ENCODE measurements at regions not wholly inside any gene's neighbourhood (a gene's known extent, or its start where the extent isn't known, plus 50 kb on each side); places are given as distances from the start of the nearest gene placed in this dataset.

DNA sequence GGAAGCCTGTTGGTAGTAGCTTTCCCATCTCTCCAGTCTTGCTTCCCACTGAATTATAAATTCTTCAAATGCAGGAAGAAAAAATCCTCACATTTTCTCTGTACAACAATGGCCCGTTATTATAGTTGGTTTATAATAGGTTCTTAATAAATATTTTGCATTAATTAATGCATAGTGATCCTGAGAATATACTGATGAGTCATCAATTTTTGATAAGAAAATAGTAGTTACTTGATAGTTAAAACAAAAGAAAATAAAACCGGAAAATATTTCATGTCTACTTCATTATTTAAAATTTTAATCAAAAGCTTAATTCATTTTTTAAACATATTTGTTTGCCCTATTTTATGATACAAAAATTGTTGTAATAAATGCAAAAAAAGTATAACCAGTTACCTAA is 762.6 kb downstream of the BRINP1 start:
- DNase-seq = no peak

GRCh38 chr9:118609355-118610044 is 759.7 kb downstream of the BRINP1 start:
- no peak for DNase-seq

DNA sequence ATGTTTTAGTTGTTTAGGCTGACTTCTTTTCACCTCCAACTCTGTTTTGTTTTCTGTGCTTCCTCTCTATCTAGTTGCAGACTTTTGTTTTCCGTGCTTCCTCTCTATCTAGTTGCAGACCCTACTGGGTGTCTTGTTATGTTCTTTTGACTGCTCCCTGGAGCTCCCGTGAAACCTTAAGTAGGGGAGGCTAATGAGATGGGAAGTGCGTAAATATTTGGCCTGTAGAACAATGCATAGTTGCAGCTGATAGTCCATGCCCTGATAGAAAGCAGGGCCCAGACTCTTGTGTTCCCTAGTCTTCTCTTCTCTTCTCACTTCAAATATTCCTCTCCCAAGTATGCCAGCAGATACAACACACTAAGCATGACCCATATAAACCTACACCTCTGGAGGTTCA is 757.0 kb downstream of the BRINP1 start:
- no peak for DNase-seq

- DNase-seq = no peak
Observed at GRCh38 chr9:118613996-118614395, 755.2 kb downstream of the BRINP1 start.

- no peak for DNase-seq
Observed at GRCh38 chr9:118618084-118618483, 751.2 kb downstream of the BRINP1 start.

GRCh38 chr9:118618849-118619248 is 750.4 kb downstream of the BRINP1 start:
- no peak for DNase-seq

GRCh38 chr9:118624608-118625007 is 744.6 kb downstream of the BRINP1 start:
- DNase-seq = no peak

DNA sequence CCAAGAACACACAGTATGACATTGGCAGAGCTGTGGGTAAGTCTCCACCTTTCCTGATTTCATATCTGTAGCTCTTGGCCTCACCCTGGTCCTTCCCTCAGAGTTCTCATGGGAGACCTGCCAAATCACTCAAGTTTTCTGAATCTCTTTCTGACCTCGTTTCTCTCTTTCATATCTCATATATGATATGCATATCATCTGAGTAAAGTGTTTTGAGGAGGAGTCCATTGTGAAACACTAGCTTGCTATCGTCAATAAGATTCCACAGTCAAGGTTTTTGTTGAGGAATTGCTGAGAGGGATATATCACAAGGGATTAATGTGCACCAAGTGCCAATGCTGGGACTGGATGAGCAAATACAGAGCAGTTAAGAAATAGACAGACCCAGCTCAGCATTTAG is 739.2 kb downstream of the BRINP1 start:
- DNase-seq = no peak

DNA sequence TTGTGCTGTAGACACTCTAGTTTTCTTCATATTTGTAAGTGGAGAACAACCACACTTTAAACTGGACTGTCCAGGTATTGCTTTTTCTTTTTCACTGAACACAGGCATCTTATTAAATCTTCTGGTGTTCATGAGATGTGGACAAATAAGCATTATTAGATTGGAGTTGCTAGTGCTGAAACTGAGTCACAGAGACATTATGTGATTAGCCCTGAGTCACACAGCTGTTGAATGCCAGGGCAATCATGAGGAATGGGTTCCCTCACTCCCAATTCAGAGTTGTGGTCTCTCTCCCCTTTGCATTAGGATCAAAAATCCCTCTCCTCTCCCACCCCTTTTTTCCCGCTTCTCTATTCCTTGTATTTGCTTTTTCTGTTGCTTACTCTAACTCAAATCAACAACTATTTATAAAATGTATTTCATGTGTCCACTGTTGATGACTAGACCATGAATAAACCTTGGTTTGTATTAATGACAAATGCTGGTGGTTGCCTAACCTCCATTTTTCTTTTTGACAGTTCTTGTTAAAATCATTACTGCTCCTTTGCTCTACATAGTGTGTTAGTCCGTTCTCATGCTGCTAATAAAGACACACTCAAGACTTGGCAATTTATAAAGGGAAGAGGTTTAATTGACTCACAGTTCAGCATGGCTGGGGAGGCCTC is 738.2 kb downstream of the BRINP1 start:
- no peak for DNase-seq

- no peak for DNase-seq
Observed at GRCh38 chr9:118631956-118632355, 737.3 kb downstream of the BRINP1 start.

GRCh38 chr9:118635416-118635815 is 733.8 kb downstream of the BRINP1 start:
- no peak for DNase-seq

- DNase-seq = no peak
Observed at GRCh38 chr9:118637681-118638080, 731.6 kb downstream of the BRINP1 start.

GRCh38 chr9:118640836-118641560 is 728.2 kb downstream of the BRINP1 start:
- no peak for DNase-seq

GRCh38 chr9:118643118-118643517 is 726.1 kb downstream of the BRINP1 start:
- no peak for DNase-seq

DNA sequence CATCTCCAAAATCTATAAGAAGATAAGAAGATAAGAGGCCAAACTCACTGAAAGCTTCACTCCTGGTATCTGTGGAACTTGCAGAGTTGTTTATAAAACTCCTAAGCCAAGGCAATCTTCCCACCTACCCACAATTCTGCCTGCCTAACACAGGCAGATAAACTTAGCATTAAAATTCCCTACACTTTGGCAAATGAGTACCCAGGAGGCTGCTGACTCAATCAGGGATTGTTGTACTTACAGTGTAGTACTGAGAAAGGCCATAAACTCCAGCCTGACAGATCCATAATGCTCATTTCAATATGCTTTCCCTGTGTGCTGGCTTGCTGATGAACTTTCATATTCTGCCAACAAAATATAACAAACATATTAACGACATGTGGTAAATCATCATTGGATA is 725.2 kb downstream of the BRINP1 start:
- no peak for DNase-seq

GRCh38 chr9:118647331-118647730 is 721.9 kb downstream of the BRINP1 start:
- DNase-seq = no peak

DNA sequence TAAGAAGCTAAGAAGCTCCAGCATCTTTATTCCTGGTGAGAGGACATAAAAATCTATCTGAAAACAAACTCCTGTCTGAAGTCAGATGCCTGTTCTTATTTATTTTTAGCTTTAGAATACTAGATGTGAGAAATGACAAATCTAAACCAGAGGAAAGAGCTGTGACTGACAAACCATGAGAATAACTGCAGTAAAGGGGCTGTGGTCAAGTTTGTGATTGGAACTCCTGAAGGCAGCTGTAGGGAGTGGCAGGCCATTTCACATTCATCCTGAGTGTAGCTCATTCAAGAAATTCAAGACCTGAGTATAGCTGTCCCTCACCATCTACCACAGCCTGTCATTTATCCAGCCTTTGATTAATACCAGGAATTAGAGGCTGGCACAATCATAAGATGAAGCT is 718.8 kb downstream of the BRINP1 start:
- DNase-seq = no peak

- no peak for DNase-seq
Observed at GRCh38 chr9:118651511-118651910, 717.7 kb downstream of the BRINP1 start.

DNA sequence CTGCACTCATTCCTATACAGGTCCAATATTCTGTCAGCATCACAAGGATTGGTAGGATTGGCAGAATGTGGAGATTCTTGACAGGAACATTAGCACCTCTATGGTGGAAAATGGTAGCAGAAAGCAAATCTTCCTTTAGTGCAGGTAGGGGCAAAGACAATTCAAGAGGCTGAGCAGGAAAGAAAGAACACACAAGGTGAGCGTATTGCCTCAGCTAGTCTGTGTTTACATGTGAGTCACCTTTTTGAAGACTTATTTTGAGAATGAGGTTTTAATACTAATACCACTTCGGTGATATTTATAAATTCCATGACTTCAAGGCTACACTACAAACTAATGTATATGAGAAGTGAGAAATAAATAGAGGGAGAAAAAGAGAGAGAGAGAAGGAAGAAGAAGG is 717.0 kb downstream of the BRINP1 start:
- no peak for DNase-seq

DNA sequence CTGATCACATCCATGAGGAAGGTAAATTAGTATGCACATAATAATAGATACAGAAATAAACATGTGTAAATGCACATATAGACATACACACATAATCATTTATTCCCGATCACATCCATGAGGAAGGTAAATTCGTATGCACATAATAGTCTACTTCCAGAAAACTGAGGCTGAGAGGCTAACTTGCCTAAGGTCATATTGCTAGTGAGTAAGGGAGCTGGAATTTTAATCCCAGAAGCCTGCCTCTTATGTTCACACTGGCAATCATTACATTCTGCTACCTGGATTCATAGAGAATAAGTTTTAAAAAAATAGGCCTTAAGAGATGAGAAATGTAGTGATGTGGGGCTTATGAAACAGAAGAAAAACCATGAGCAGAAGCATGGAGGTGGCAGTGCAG is 716.3 kb downstream of the BRINP1 start:
- no peak for DNase-seq

DNA sequence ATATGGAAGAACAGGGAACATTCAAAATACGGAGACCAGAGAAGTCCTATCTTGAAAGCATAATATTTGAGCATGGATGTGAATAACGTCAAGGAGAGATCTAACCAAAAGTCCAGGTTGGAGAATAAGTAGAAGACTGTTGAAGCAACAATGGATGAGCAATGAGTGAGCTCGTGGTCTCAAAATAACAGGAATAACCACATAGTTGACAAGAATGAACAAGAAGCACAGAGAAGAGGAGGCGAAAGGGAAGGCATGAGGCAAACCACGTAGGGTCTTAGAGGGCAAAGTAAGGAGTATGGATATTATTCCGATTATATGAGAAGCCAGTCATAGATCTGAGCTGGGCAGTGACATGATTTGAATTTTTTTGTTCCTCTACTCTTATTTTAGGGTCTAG is 710.2 kb downstream of the BRINP1 start:
- DNase-seq = no peak

DNA sequence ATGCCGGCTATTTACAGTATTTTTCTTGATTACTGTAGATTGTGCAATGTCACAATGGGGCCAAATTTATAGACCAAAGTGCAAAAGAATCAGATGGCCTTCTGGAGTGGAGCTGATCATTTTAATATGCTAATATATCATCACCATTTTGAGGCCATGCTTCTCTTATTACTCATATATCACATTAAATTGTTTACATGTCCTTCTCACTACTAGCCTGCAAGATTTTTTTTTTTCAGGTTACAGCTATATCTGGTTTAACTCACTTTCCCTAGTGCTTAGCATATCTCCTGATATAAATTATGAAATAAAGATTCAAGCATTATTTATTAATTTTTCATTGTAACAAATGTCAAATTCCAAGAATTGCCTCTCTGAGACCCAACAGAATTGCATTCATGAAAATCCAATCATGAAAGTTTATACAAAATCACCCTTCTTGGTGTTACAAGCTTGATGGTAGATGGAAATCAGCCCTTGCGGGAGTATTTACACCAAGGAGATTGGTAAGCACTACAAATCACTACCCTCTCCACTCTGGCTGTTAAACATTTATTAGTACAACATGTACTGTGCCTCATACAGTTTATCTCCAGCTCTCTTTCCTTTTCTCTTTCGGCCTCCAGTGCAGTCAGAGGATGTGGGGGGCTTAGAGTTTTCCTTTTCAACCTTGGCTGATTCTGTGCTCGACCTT is 703.9 kb downstream of the BRINP1 start:
- no peak for DNase-seq

Data from CD4-positive, alpha-beta T cell treated with Interleukin-17A for 4 hours (primary cell).